ENCODE measurements at regions not wholly inside any gene's neighbourhood (a gene's known extent, or its start where the extent isn't known, plus 50 kb on each side); places are given as distances from the start of the nearest gene placed in this dataset.

DNA sequence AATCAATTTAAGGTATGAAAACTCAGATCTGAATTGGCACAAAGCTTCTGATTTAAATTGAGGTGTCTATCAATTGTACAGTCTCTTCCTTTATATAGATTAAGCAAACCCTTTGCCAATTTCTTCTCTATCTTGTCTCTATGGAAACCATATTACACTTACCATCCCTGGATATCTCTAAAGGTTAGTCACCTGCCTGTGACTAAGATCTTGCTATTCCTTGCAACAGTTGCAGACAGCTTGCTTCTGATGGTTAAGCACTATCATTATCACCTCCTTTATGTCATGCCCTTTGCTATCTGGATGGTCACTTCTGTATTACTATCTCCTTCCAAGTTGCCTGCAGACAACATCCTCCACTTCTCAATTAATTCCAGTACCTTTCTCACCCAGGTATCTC lies 998.6 kb upstream of the B3GALT2 start:
- TF ChIP-seq, protein P1, sequence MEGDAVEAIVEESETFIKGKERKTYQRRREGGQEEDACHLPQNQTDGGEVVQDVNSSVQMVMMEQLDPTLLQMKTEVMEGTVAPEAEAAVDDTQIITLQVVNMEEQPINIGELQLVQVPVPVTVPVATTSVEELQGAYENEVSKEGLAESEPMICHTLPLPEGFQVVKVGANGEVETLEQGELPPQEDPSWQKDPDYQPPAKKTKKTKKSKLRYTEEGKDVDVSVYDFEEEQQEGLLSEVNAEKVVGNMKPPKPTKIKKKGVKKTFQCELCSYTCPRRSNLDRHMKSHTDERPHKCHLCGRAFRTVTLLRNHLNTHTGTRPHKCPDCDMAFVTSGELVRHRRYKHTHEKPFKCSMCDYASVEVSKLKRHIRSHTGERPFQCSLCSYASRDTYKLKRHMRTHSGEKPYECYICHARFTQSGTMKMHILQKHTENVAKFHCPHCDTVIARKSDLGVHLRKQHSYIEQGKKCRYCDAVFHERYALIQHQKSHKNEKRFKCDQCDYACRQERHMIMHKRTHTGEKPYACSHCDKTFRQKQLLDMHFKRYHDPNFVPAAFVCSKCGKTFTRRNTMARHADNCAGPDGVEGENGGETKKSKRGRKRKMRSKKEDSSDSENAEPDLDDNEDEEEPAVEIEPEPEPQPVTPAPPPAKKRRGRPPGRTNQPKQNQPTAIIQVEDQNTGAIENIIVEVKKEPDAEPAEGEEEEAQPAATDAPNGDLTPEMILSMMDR (IDR thresholded peaks at IDR 0.05) = no peak
- no peak for TF ChIP-seq POLR2A (IDR thresholded peaks at IDR 0.05)

Measured in thyroid gland (tissue), 4 donors.